ENCODE measurements at regions not wholly inside any gene's neighbourhood (a gene's known extent, or its start where the extent isn't known, plus 50 kb on each side); places are given as distances from the start of the nearest gene placed in this dataset.

DNA sequence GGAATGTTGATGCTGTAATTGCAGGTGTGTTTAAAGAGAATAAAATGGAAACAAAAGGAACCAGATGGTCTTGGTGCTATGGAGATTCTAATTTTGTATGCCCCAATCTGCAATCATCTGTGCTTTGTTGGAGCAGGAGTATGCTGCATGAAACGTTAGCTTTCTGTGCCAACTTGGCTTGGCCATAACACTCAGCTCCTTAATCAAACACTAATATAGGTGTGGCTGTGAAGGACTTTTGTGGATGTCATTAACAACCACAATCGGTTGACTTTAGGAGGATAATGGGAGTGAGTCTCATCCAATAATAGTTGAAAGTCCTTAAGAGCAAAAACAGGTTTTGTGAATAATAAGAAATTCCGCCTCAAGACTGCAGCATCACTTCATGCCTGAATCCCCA, 399.2 kb downstream of the NLGN4X start:
- no peak for DNase-seq

DNA sequence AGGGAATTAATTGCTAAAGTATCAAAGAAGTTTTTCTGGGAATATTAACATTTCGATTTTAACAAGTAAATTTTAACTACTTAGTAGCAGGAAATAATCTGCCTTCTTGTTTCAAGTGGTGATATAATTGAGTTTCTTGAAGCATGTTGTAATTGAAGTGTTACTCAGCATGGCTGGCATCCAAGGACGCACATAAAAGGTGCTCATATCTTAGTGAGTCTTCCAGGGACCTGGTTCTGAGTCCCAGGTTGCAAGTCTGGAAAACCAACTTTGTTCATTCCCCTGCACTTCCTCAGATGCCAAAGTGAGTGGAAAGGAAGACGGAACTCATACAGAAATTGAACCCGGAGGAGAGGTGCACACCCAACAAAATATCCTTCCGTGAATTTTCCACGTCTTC, 399.6 kb downstream of the NLGN4X start:
- DNase-seq, result no peak

DNA sequence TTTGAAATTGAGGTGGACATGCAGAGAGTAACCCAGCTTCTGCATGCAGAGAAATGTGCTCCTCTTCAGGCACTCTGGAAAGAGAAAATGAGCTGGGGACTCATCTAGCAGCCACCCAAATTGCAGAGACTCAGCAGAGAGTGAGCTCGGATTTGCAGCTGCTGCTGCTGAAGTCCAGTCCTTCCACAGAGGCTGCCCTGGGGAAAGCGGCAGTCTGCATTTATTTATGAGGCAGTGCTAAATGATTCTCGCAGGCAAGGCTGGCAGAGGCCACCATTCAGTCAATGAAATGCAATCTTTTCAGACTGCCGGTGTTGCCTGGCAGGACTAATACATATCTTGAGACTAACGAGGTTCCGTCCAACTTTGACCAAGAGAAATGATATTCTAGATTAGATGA, 404.8 kb downstream of the NLGN4X start:
- DNase-seq, result no peak

DNA sequence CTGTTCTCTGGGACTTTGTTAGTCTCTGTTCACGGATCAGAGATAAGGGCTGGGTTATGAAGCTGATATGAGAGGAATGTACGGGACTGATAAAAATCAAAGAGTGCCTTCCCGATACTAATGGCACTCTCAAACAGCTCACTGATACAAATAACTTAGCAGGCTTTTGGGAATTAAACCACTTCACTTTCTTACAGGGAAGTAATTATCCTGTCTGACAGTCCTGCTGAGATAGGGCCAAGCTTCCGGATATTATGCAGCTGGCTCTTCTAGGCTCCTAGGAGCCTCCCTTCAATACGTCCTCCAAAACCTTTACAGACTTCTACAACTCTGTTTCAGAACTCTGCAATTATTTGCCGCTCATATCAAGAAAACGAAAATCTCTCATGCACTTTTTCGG, 418.0 kb downstream of the NLGN4X start:
- no peak for DNase-seq

DNA sequence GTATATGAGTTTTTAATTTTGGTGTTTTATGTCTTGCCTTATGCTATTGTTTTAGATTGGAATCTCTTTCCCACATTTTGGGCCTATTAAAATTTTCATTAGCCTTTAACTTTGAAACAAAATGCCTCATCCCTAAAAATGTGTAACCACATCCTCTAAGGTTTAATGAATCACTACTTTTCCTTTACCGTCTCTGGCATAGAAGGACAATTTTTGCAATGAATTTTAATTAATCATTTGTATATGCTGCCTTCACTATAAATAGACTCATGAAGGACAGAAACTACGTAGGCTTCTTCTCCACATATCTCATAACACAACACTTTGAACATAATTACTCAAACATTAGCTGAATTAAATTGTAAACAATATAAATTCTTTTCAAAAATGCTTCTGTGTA, 421.5 kb downstream of the NLGN4X start:
- no peak for DNase-seq

DNA sequence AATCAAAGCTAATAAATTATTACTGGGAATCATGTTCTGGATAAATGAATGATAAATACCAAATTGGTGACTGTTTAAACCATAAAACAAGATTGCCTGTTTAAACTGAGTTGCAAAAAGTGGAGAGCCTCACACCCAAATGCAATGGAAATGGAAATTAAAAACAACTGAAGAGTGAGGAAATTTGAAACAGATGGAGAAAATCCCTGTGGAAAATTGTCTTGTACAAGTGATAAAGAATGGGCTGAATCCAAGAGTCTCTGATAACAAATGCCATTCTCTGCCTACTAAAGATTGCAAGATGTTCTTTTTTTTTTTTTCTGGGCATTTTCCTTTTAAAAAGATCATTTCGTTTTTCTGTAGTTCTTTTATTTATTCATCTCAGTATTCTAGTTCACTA, 426.3 kb downstream of the NLGN4X start:
- no peak for DNase-seq

DNA sequence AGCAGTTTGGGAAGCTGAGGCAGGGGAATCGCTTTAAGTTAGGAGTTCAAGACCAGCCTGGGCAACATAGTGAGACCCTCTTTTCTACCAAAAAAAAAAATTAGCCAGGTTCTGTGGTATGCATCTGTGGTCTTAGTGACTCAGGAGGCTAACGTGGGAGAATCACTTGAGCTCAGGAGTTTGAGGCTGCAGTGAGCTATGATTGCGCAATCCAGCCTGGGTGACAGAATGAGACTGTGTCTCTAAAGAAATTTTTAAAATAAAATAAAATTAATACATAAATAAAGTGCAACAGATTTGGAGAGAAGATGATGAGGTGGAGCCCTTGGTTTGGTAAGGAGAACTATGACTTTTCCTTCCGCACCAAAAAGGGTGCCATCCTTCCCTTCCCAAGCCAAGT, 436.9 kb downstream of the NLGN4X start:
- no peak for DNase-seq

DNA sequence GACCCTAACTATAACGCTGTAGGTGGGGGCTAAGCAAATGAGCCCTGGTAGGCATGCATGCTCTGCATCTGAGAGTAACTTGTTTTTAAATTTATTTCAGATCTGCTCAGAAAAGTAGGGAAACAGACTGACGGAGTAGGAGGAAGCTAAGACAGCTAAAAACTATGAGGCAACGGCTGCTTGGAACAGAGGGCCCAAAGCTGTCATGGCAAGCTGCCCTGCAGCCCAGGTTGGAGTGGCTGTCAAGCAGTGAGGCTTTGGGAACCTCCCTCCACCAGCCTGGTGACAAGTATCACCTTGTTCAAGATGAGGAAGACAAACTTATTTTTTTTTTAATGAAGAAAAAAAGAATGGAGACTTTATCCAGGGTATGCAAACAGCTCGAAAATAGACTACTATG, 439.8 kb downstream of the NLGN4X start:
- no peak for DNase-seq

DNA sequence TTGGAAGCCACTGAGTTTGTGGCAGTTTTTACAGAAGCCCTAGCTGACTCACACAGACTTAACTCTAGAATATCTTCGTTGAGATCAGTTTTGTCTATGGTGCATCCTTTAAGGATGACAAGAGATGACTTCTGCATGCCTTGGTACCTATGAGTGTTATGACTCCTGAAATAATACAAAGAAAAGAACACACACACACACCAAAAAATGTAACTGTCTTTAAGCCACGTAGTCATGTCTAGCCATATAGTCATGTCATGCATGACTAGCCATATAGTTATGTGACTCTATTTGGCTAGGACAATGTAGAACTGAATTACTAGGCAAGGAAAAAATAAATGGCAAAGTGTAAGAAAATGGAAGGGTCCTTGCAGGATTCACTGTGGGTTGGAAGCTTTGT, 447.8 kb downstream of the NLGN4X start:
- DNase-seq, result no peak

DNA sequence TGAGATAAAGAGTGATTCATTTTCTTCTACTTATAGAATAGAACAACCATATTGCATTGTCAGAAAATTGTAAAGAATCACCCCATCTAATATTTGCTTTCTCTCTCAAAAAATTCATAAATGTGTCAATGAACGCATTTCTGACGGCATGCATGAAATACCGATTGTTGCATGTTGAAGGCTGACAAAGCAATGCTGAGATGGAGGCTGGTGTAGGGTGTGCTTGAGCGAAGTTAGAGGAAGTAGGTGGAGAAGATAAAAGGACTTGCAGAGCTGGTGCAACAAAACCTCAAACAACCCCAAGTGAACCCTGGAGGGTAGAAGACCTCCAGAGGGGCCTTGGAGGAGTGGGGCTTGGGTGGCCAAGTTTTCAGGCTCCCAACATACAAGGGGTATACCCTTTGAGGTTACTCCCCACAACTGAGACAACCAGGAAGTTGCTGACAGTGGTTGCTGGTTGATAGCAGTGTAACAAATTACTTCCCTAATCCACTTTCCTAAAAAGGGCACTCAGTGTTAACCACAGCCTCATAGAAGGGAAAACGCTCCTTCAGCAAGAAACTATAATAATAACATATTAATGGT, 452.7 kb downstream of the NLGN4X start:
- DNase-seq, result no peak

DNA sequence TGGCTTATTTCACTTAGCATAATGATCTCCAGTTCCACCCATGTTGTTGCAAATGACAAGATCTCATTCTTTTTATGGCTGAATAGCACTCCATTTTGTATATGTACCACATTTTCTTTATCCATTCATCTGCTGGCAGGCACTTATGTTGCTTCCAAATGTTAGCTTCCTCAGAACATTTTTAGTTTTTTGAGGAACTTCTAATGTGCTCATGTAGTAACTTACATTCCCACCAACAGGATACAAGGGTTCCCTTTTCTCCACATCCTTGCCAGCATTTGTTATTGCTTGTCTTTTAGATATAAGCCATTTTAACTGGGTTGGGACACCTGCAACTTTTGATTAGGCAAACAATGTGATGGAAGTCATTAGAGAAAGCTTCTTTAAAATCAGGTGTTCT, 454.2 kb downstream of the NLGN4X start:
- no peak for DNase-seq

DNA sequence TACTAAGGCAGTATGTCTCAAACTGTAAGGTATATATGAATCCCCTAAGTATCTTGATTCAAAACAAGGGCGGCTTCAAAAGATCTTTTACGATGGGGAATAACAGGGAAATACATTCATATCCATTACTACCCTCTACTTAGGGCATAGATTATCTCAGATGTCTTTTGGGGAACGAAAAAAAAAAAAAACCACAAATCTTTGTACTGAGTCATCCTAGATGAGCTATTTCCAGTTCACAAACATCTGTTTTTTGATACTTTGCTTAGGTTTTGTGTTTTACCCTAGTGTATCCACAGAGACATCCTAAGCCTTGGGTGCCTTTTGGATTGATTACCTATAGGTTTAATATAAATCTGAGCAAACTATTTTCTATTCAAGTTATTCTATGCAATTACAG, 457.2 kb downstream of the NLGN4X start:
- no peak for DNase-seq

DNA sequence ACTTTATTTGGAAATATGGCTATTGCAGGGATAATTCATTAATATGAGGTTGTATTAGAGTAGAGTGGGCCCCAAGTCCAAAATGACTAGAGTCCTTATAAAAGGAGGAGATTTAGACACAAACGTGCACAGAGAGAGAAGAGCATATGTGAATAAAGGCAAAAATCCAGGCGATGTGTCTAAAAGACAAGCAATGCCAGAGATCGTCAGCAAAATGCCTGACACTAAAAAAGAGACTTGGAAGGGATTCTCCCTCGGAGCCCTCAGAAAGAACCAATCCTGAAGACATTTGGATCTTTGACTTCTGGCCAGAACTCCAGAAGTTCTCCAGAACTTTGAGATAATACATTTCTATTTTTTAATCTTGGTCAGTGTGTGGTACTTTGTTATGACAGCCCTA, 472.1 kb downstream of the NLGN4X start:
- no peak for DNase-seq

DNA sequence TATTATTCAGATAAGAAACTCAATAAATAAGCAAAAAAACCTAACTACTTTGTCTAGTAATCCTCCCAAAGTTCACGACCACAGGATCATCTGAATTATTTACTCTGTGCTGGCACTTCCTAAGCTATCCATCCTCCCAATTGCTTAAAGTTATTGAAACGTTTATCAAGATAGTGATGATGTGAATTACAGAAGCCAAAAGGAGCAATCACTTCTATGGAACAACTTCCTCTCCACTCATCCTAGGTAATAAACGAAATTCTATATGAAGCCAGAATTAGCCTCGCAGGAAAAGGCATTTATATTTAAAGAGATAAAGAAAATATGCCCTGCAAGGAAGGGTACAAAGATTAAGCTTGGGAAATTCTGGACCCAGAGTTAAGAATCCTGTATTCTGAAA, 475.4 kb downstream of the NLGN4X start:
- DNase-seq, result no peak

DNA sequence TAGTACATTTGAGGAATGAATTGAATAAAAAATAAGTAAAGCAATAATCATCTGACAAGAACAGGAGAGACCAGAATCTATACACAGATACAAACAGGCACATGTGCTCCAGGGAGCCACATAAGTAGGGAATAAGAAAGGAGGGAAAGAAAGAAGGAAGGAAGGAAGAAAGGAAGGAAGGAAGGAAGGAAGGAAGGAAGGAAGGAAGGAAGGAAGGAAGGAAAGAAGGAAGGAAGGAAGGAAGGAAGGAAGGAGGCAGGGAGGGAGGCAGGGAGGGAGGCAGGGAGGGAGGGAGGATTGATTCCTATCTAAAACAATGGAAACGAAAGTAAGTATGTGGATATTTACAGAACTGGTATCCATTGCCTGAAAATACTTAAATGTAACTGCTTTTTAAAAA, 475.8 kb downstream of the NLGN4X start:
- no peak for DNase-seq

DNA sequence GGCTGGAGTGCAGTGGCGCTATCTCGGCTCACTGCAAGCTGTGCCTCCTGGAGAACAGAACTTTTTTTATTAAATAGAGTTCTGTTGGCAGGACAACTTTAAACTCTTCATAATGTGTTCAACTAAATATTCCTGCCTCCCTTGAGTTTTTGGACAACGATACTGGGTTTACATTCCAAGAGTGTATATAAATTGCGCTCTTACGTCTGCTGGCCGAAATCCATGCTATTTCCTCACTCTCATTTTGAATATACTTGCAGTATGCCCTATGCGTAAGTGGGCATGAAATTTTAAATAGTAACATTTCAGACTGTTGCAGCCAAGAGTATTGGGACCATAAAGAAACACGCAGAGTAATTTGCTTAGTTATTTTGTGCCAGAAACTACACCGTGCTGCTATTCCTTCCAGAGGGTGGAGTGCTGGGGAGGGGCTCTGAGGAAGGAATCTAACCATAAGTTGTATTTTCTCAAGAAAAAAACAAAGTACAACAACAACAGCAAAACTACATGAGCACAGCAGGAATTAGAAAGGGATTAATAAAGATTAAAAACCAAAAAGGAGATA, 480.0 kb downstream of the NLGN4X start:
- no peak for DNase-seq

DNA sequence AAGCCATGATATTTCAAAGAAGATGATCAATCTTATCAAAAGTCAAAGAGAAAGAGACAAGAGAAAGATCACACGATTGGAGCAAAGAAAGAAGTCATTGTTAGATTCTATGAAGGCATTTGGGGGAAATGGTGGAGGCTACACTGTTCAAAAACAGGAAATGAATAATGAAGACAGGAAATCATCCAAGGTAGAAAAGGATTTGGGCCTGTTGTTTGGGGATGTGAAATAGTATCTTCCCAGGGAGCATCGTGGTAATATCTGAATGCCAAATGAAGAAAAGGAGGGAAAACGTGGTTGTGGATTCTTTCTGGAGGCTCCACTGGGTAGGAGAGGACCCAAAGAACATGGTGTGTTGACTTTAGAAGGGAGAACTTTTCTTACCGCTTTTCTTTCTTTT, 482.4 kb downstream of the NLGN4X start:
- no peak for DNase-seq

DNA sequence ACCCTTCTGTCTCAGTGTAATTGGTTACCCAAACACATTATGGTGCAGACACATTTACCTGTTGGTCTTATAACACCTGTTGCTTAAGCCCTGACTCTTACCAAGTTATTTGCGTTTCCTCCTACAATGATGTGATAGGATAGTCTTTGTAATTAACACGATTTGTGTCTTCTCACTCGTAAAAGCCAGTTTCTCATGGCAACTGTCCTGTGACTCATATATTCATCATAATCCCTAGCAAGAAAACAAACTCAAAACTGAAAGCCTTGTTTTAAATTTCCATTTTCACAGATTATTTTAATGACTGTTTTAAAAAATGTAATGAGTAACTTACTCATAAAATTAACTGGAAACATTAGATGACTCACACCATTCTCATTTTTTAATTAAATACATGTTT, 495.2 kb downstream of the NLGN4X start:
- DNase-seq, result no peak

DNA sequence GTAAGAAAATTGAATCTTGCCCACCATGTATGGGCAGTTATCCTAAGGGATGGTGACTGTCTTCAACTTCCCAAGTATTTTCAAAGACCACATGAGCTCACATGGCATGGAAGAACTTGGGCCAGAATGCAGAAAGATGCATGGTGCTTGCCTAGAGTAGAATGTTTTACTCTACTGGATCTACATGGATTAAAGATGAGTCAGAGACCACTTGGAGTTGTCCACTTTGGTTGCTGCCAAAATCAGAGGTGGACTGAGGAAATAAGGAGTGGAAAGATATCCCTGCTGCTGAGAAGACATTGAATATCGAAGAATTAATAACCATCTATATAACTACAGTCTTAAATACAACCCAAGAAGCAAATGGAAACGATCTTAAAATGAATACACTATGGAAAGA, 498.1 kb downstream of the NLGN4X start:
- no peak for DNase-seq

DNA sequence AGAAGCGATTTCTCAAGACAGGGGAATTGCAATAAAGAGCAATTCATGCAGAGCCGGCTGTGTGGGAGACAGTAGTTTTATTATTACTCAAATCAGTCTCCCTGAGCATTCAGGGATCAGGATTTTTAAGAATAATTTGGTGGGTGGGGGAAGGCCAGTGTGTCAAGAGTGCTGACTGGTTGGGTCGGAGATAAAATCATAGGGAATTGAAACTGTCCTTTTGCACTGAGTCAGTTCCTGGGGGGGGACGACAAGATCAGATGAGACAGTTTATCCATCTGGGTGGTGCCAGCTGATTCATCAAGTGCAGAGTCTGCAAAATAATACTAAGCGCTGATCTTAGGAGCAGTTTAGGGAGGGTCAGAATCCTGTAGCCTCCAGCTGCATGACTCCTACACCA, 502.4 kb downstream of the NLGN4X start:
- DNase-seq, result no peak

DNA sequence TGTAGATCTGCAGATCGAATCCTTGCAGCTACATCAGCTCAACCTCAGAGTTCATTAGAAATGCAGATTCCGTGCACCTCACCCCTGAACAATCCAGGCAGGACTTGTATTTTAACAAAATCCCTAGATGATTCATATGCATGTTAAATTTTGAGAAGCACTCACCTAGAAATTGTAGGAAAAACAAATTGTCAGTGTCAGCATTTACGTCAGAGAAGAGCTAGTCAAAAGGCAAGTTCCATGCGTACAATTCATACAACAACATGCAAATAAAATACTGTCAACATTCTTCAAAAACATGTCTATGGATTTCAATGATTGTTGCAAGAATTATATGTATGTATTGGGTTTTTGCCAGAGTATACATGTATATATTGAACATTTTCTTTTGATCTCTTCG, 504.5 kb downstream of the NLGN4X start:
- DNase-seq, result no peak

DNA sequence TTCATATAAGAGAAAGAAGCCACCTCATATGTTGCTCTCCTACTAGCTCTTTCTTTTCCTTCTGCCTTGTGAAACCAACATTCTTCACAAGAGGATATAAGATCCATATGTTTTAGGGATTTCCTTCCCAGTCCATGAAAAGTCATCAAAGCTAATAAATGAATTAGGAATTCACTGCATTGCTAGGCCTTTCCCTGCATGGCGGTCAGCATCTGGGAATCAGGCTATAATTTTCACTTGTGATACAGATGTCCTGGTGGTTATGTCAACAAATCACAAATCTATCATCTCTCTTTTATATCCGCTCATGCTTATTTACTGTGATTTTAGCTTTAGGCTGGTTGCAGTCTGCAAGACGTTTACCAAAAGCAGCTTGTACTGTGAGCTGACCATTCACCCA, 510.0 kb downstream of the NLGN4X start:
- no peak for DNase-seq

DNA sequence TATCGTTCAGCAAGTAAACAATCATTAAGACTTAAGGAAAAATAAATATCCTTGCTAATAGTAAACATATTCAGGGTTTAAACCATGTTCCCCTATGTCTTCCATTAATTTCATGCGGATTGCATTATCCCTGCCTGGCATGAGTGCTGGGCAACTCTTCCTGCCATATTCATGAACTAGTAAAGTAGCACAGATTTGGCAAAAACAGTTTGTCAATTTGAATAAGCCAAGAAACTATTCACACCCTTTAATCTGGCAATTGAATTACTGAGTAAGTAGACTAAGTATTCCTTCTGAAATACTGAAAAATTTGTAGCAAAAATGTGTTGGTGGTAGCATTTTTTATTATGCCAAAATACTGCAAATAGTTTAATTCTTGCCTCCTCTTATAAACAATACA, 512.0 kb downstream of the NLGN4X start:
- DNase-seq, result no peak

DNA sequence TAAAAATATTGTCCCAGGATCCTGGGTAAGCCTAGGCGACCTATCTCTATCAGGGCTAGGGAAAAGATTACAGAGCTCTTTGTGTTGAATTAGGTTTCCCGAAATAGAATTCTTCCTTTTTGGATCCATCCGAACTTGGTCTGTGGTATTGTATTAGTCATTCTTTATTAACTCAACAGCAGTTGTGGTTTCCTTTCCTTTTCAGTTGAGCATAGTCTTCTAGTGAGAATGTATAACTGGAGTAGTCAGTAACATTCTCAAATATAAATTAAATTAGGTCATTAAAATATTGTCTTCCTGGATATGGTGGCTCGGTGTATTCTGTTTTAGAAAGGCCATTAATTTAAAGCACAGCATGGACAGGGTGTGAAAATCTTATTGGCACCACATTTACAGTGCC, 520.4 kb downstream of the NLGN4X start:
- no peak for DNase-seq

DNA sequence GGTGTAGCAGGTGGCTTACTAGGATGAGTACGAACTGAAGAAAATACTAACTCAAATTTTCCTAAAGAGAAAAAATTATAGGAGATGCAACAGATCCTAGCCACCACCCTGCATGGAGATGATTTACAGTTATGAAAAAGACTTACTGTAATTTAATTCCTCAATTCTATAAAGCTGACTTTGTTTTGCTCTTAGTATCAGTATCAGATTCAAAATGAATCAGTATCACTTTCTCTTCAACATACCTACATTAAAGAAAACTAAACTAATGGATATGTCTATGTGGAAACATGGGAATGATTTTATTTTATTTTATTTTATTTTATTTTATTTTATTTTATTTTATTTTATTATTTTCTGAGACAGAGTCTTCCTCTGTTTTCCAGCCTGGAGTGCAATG, 525.8 kb downstream of the NLGN4X start:
- no peak for DNase-seq

DNA sequence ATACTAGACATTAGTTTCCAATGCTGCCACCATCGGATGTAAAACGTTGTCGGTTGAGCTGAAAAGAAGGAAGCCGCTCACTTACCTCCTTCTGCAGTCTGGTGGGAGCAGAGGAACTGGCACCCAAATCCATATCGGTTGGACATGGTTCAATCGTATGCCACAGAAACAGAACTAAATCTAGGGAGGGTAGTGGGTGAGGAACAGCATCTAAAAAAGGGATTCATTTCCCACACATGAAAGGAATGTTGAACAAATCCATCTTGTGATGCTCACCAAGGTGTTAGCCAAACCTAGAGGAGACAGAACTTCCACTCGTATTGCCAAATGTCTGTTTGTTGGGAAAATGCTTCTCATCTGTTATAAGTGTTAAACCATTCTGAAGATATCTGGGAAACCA, 532.7 kb downstream of the NLGN4X start:
- no peak for DNase-seq

All from NCI-H774 (cell line).